ENCODE measurements at regions not wholly inside any gene's neighbourhood (a gene's known extent, or its start where the extent isn't known, plus 50 kb on each side); places are given as distances from the start of the nearest gene placed in this dataset.

DNA sequence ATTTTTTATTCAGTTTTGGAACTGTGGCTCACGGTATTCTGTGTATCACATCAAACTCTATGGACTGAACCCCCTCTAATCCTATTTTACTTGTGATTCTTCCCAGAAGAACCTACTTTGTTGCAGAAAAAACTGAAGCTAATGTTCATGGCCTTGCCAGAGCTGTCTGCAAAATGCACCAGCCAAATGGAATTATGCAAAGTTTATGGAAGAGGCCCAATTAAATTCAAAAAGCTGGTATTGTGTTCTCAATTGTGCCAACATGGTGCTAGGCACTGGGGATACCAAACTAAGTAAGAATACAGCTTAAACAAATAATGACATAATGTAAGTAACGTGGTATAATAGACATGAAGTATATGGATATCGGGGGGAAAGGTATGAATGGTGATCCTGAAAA, 273.8 kb upstream of the DUSP10 start:
- Histone ChIP-seq H3K9ac (ENCODE audit: low read depth, low read length) (no peak overlapping the region), H3K4me1 (ENCODE audit: insufficient read depth, low read length) (peaks cover 4% of the 10 kb centered on the region; the same call in 1 of the 2 replicates), H3K9me3 (ENCODE audit: insufficient read depth, low read depth, low read length) (no peaks in the 10 kb centered on the region; the same call in 1 of the 2 replicates), H3K4me3 (ENCODE audit: low read length) (no peak overlapping the region), H3K36me3 (ENCODE audit: insufficient read depth, low read depth, low read length) (no peaks in the 10 kb centered on the region), H3K27ac (ENCODE audit: low read length) (no peak overlapping the region), H3K27me3 (ENCODE audit: insufficient read depth, low read length) (no peaks in the 10 kb centered on the region)

DNA sequence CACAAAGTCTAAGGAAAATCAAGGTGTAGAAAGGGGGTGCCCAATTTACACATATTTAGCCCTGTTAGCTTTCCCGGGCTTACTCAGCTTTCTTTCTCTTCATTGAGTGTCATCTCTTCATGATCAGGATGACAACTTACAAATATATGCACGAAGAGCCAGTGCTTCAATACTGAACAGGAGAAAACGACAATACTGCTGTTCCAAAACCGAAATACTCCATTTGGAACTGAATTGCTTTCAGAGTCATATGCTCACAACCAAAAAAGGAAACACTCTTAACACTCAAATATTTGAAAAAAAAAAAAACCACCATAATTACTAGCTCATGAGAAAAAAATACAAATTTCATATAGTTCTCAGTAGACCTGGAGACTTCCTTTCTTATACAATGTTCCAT, 272.1 kb upstream of the DUSP10 start:
- H3K36me3 ChIP-seq (ENCODE audit: insufficient read depth, low read depth, low read length), result no peaks in the 10 kb centered on the region
- no peak overlapping the region for H3K9ac ChIP-seq (ENCODE audit: low read depth, low read length)
- H3K4me1 ChIP-seq (ENCODE audit: insufficient read depth, low read length), result peaks cover 8% of the 10 kb centered on the region; the same call in 1 of the 2 replicates
- H3K4me3 ChIP-seq (ENCODE audit: low read length), result no peak overlapping the region
- H3K27ac ChIP-seq (ENCODE audit: low read length), result no peak overlapping the region
- H3K27me3 ChIP-seq (ENCODE audit: insufficient read depth, low read length), result no peaks in the 10 kb centered on the region
- H3K9me3 ChIP-seq (ENCODE audit: insufficient read depth, low read depth, low read length), result no peaks in the 10 kb centered on the region; the same call in 1 of the 2 replicates

DNA sequence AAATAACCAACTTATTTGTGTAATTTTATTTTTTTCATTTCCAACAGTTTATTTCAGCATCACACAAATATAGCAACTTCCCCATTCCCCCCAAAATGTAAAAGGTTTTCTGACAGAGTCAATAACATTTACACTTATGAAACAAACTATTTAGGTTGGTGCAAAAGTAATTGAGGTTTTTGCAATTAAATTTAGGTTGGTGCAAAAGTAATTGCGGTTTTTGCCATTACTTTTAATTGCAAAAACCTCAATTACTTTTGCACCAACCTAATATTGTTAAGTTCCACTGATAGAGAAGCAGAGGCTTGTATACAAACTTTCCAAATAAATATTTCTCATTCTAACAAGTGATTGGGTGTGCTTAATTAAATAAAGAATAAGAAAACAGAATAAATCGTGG, 270.9 kb upstream of the DUSP10 start:
- H3K36me3 ChIP-seq (ENCODE audit: insufficient read depth, low read depth, low read length), result no peaks in the 10 kb centered on the region

DNA sequence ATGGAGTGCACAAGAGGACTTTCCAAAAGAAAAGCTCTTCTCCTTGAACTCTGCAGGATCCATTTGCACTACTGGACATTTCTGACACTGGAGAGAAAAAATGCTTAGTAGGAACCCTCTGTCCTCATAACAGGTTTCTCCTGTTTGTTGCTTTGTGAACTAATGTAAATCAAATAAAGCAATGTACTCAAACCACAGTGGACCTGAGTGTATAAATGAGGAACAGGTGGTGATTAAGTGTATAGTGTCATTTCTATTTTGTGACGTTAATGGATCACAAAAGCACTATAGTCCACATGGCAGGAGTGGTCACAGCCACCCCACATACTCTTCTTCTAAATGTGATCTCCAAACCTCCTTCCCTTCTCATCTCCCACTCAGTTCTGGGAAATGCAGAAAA, 268.4 kb upstream of the DUSP10 start:
- H3K4me1 ChIP-seq (ENCODE audit: insufficient read depth, low read length), result peaks cover 3% of the 10 kb centered on the region; the same call in 1 of the 2 replicates
- H3K4me3 ChIP-seq (ENCODE audit: low read length), result no peak overlapping the region
- H3K36me3 ChIP-seq (ENCODE audit: insufficient read depth, low read depth, low read length), result no peaks in the 10 kb centered on the region
- no peaks in the 10 kb centered on the region; the same call in 1 of the 2 replicates for H3K9me3 ChIP-seq (ENCODE audit: insufficient read depth, low read depth, low read length)
- H3K27me3 ChIP-seq (ENCODE audit: insufficient read depth, low read length), result no peaks in the 10 kb centered on the region
- H3K27ac ChIP-seq (ENCODE audit: low read length), result no peak overlapping the region
- H3K9ac ChIP-seq (ENCODE audit: low read depth, low read length), result no peak overlapping the region

More for the DNA sequence above, 270.9 kb upstream of the DUSP10 start:
- Histone ChIP-seq H3K4me1 (ENCODE audit: insufficient read depth, low read length) (peaks cover 3% of the 10 kb centered on the region; the same call in 1 of the 2 replicates), H3K27me3 (ENCODE audit: insufficient read depth, low read length) (no peaks in the 10 kb centered on the region), H3K4me3 (ENCODE audit: low read length) (no peak overlapping the region), H3K9me3 (ENCODE audit: insufficient read depth, low read depth, low read length) (no peaks in the 10 kb centered on the region; the same call in 1 of the 2 replicates), H3K9ac (ENCODE audit: low read depth, low read length) (no peak overlapping the region), H3K27ac (ENCODE audit: low read length) (no peak overlapping the region)

GRCh38 chr1:222009105-222009730, 267.3 kb upstream of the DUSP10 start:
- no peak overlapping the region for H3K27ac ChIP-seq (ENCODE audit: low read length)
- H3K27me3 ChIP-seq (ENCODE audit: insufficient read depth, low read length), result no peaks in the 10 kb centered on the region

DNA sequence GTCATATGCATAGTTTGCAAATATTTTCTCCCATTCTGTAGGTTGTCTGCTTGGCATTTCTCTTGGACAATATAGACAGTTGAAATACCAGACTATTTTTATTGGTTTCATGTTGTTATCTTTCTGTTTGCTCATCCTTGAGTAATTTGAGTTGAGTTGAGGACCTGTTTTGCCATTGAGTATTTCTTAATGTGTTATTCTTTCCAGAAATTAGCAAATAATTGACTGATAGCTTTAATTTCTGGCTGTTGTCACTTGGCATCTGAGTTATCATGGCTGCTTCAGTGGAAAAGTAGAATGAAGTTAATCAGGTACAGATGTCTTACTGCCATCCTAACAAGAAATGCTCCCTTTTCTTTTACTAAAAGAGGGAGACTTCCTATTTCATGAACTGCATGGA, 264.8 kb upstream of the DUSP10 start:
- Histone ChIP-seq H3K36me3 (ENCODE audit: insufficient read depth, low read depth, low read length) (no peaks in the 10 kb centered on the region), H3K9me3 (ENCODE audit: insufficient read depth, low read depth, low read length) (no peaks in the 10 kb centered on the region; the same call in 1 of the 2 replicates), H3K9ac (ENCODE audit: low read depth, low read length) (no peak overlapping the region), H3K4me3 (ENCODE audit: low read length) (no peak overlapping the region), H3K27ac (ENCODE audit: low read length) (no peak overlapping the region), H3K4me1 (ENCODE audit: insufficient read depth, low read length) (peaks cover 3% of the 10 kb centered on the region; the same call in 1 of the 2 replicates), H3K27me3 (ENCODE audit: insufficient read depth, low read length) (no peaks in the 10 kb centered on the region)

More at GRCh38 chr1:222009105-222009730, 267.3 kb upstream of the DUSP10 start:
- Histone ChIP-seq H3K9ac (ENCODE audit: low read depth, low read length) (no peak overlapping the region), H3K4me3 (ENCODE audit: low read length) (no peak overlapping the region), H3K36me3 (ENCODE audit: insufficient read depth, low read depth, low read length) (no peaks in the 10 kb centered on the region), H3K9me3 (ENCODE audit: insufficient read depth, low read depth, low read length) (no peaks in the 10 kb centered on the region; the same call in 1 of the 2 replicates), H3K4me1 (ENCODE audit: insufficient read depth, low read length) (peaks cover 3% of the 10 kb centered on the region; the same call in 1 of the 2 replicates)

GRCh38 chr1:222004784-222005183, 262.9 kb upstream of the DUSP10 start:
- Histone ChIP-seq H3K9me3 (ENCODE audit: insufficient read depth, low read depth, low read length) (no peaks in the 10 kb centered on the region), H3K27me3 (ENCODE audit: insufficient read depth, low read length) (no peaks in the 10 kb centered on the region), H3K4me1 (ENCODE audit: insufficient read depth, low read length) (peaks cover 3% of the 10 kb centered on the region; the same call in 1 of the 2 replicates), H3K36me3 (ENCODE audit: insufficient read depth, low read depth, low read length) (no peaks in the 10 kb centered on the region), H3K9ac (ENCODE audit: low read depth, low read length) (no peak overlapping the region), H3K4me3 (ENCODE audit: low read length) (no peak overlapping the region), H3K27ac (ENCODE audit: low read length) (no peak overlapping the region)

- H3K27me3 ChIP-seq (ENCODE audit: insufficient read depth, low read length), result no peaks in the 10 kb centered on the region
- H3K9me3 ChIP-seq (ENCODE audit: insufficient read depth, low read depth, low read length), result no peaks in the 10 kb centered on the region
- no peak overlapping the region for H3K27ac ChIP-seq (ENCODE audit: low read length)
- no peaks in the 10 kb centered on the region for H3K4me1 ChIP-seq (ENCODE audit: insufficient read depth, low read length)
- H3K36me3 ChIP-seq (ENCODE audit: insufficient read depth, low read depth, low read length), result no peaks in the 10 kb centered on the region
- no peak overlapping the region for H3K4me3 ChIP-seq (ENCODE audit: low read length)
- no peak overlapping the region for H3K9ac ChIP-seq (ENCODE audit: low read depth, low read length)
These were observed 262.1 kb upstream of the DUSP10 start for GRCh38 chr1:222004034-222004433.

- H3K4me3 ChIP-seq (ENCODE audit: low read length), result no peak overlapping the region
- no peaks in the 10 kb centered on the region for H3K36me3 ChIP-seq (ENCODE audit: insufficient read depth, low read depth, low read length)
- no peaks in the 10 kb centered on the region for H3K27me3 ChIP-seq (ENCODE audit: insufficient read depth, low read length)
- no peaks in the 10 kb centered on the region for H3K4me1 ChIP-seq (ENCODE audit: insufficient read depth, low read length)
- H3K9me3 ChIP-seq (ENCODE audit: insufficient read depth, low read depth, low read length), result no peaks in the 10 kb centered on the region
- H3K27ac ChIP-seq (ENCODE audit: low read length), result no peak overlapping the region
- H3K9ac ChIP-seq (ENCODE audit: low read depth, low read length), result no peak overlapping the region
These were observed 260.6 kb upstream of the DUSP10 start for GRCh38 chr1:222002503-222002902.

- Histone ChIP-seq H3K27ac (ENCODE audit: low read length) (no peak overlapping the region), H3K4me3 (ENCODE audit: low read length) (no peak overlapping the region), H3K27me3 (ENCODE audit: insufficient read depth, low read length) (no peaks in the 10 kb centered on the region), H3K4me1 (ENCODE audit: insufficient read depth, low read length) (no peaks in the 10 kb centered on the region), H3K9ac (ENCODE audit: low read depth, low read length) (no peak overlapping the region), H3K9me3 (ENCODE audit: insufficient read depth, low read depth, low read length) (no peaks in the 10 kb centered on the region), H3K36me3 (ENCODE audit: insufficient read depth, low read depth, low read length) (no peaks in the 10 kb centered on the region)
These were observed 258.2 kb upstream of the DUSP10 start for GRCh38 chr1:222000131-222000530.

- no peaks in the 10 kb centered on the region for H3K36me3 ChIP-seq (ENCODE audit: insufficient read depth, low read depth, low read length)
- H3K9ac ChIP-seq (ENCODE audit: low read depth, low read length), result no peak overlapping the region
- no peaks in the 10 kb centered on the region for H3K27me3 ChIP-seq (ENCODE audit: insufficient read depth, low read length)
- H3K4me1 ChIP-seq (ENCODE audit: insufficient read depth, low read length), result no peaks in the 10 kb centered on the region
- no peaks in the 10 kb centered on the region for H3K9me3 ChIP-seq (ENCODE audit: insufficient read depth, low read depth, low read length)
- H3K27ac ChIP-seq (ENCODE audit: low read length), result no peak overlapping the region
- no peak overlapping the region for H3K4me3 ChIP-seq (ENCODE audit: low read length)
These were observed 256.9 kb upstream of the DUSP10 start for GRCh38 chr1:221998781-221999180.

DNA sequence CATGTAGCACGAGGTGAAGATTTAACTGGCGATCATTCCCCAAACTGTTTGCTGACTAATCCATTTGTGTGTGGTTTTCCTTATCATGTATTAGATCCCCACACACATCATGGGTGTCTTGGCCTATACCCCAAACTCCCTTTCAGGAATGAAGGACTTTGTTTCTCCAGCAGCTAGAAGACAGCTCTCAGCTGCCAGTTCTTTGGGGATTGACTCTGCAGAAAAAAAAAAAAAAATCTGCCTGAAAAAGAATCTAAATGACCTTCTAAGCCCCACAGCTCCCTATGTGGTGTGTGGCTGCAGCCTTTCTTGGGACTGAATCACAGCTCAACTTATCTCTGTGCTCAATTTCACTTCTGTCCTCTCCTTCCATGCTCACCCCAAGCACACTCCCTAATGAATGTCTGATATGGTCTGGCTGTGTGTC, 256.3 kb upstream of the DUSP10 start:
- Histone ChIP-seq H3K27ac (ENCODE audit: low read length) (no peak overlapping the region), H3K27me3 (ENCODE audit: insufficient read depth, low read length) (no peaks in the 10 kb centered on the region), H3K36me3 (ENCODE audit: insufficient read depth, low read depth, low read length) (no peaks in the 10 kb centered on the region), H3K9me3 (ENCODE audit: insufficient read depth, low read depth, low read length) (no peaks in the 10 kb centered on the region), H3K4me1 (ENCODE audit: insufficient read depth, low read length) (no peaks in the 10 kb centered on the region), H3K9ac (ENCODE audit: low read depth, low read length) (no peak overlapping the region), H3K4me3 (ENCODE audit: low read length) (no peak overlapping the region)

All from iPS-20b (cell line).